Activated CD4-positive, alpha-beta T cell treated with anti-CD3 and anti-CD28 coated beads, Interleukin-2, amount 10 ng/mL, durations not matched to agents 7 days and 5 days (primary cell): ENCODE measurements at regions not wholly inside any gene's neighbourhood (a gene's known extent, or its start where the extent isn't known, plus 50 kb on each side); places are given as distances from the start of the nearest gene placed in this dataset.

ENCODE experiments used
- CTCF ChIA-PET: fragments of 350-600 bp; sonication (Branson Sonifier 250); formaldehyde crosslinking; loops from one replicate; lab custom pipeline; 2021; ENCODE audit warnings: antibody characterized with exemption; lab: Charles Lee
- POLR2A ChIA-PET: fragments of 350-600 bp; sonication (Branson Sonifier 250); formaldehyde crosslinking; loops from one replicate; lab custom pipeline; 2021; ENCODE audit warnings: antibody characterized with exemption; lab: Charles Lee
- DNase-seq: peaks from one replicate; pipeline ENCODE4 v3.0.0-alpha.2; 2020
- H3K27ac Mint-ChIP-seq: one replicate; pipeline ENCODE4 v1.8.0; 2021; ENCODE audit warnings: mild to moderate bottlenecking, moderate library complexity, mixed read lengths
- H3K27me3 Mint-ChIP-seq: one replicate; pipeline ENCODE4 v1.8.0; 2021; ENCODE audit warnings: mixed read lengths
- H3K36me3 Mint-ChIP-seq: one replicate; pipeline ENCODE4 v1.8.0; 2021; ENCODE audit warnings: low read depth, mixed read lengths
- H3K4me1 Mint-ChIP-seq: one replicate; pipeline ENCODE4 v1.8.0; 2021; ENCODE audit warnings: mixed read lengths
- H3K4me3 Mint-ChIP-seq: one replicate; pipeline ENCODE4 v1.8.0; 2021; ENCODE audit warnings: mild to moderate bottlenecking, moderate library complexity, mixed read lengths
- H3K9me3 Mint-ChIP-seq: one replicate; pipeline ENCODE4 v1.8.0; 2021; ENCODE audit warnings: mixed read lengths

DNA sequence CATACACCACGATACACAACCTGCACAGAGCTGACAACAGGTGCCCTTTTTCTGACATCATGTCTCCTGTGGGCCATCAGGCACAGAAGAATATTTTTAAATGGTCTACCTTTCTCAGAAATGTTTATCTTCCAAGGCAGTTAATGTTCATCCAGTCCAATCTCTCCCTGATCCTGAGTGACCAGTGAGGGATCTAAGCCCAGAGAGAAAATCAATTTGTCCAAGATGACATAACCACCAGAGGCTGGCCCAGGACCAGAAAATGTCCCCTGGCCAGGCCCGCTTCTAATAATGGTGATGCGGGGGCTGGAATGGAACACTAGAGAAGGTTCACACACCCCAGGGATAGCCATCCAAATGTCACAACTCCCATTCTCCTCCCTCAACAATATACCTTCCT is 357.9 kb upstream of the KIF2A start:
- POLR2A ChIA-PET, result no interaction called here
- Mint-ChIP-seq H3K36me3 (no peaks in the 10 kb centered on the region), H3K27me3 (no peaks in the 10 kb centered on the region), H3K4me3 (no peak overlapping the region), H3K27ac (no peak overlapping the region), H3K4me1 (no peaks in the 10 kb centered on the region), H3K9me3 (no peaks in the 10 kb centered on the region)
- CTCF ChIA-PET, result no interaction called here
- no peak for DNase-seq

DNA sequence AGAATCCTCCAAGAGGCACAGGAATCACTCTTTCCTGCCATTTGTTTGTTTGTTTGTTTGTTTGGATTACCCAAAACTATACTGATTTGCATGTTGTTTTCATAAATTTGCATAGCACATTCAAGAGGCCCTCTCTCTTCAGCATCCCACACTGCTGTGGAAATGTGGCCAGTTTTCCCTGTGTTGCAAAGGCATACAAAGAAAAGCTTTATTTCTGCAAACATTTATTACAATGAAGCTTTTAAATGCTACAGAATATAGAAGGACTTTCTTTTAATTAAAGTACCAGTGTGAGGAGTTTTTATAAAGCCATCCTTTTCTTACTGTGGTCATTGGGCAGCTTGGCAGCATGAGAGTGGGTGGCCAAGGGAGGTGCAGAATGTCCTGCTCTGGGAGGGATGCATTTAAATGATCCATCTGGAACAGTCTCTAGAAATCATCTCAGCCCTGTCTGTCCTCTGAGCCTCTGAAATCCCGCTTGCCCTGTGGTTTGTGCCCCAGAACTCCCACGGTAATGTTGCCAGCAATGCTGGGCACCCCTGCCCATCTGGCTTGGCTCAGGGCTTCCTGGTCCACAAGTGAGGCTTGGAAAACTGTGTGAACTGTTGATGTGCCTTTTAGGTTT is 356.8 kb upstream of the KIF2A start:
- Mint-ChIP-seq H3K36me3 (no peaks in the 10 kb centered on the region), H3K9me3 (no peaks in the 10 kb centered on the region), H3K4me1 (no peaks in the 10 kb centered on the region), H3K27ac (no peak overlapping the region), H3K27me3 (no peaks in the 10 kb centered on the region), H3K4me3 (no peak overlapping the region)
- ChIA-PET POLR2A (no interaction called here), CTCF (no interaction called here)
- DNase-seq, result no peak

DNA sequence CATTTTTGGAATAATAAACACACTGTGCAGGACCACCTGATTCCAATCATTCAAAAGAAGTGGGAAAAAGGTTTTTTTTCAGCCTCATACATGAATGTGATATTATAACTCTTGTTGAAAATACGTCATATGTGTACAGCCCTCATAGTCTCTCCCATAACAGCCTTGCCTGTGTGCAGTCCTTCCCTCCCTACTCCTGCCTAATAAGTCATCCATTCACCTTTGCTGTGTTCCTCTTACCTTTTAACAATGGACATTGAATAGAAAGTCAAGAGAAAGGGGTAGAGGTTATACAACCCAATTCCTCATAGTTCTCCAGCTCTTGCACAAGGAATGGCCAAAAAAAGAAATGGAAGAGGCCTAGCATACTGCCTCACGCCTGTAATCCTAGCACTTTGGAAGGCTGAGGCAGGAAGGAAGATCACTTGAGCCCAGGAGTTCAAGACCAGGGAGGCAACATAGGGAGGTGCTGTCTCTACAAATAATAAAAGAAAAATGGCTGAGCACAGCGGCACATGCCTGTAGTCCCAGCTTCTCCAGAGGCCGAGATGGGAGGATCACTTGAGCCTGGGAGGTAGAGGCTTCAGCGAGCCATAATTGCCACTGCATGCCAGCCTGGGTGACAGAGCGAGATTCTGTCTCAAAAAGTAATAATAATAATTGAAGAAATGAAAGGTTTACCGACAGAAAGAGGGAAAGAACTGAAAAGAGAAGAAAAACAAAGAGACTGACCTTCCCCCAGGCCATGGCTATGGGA is 356.1 kb upstream of the KIF2A start:
- Mint-ChIP-seq H3K4me1 (no peaks in the 10 kb centered on the region), H3K36me3 (no peaks in the 10 kb centered on the region), H3K9me3 (no peaks in the 10 kb centered on the region), H3K4me3 (no peak overlapping the region), H3K27ac (no peak overlapping the region), H3K27me3 (no peaks in the 10 kb centered on the region)
- ChIA-PET CTCF (no interaction called here), POLR2A (no interaction called here)
- no peak for DNase-seq

DNA sequence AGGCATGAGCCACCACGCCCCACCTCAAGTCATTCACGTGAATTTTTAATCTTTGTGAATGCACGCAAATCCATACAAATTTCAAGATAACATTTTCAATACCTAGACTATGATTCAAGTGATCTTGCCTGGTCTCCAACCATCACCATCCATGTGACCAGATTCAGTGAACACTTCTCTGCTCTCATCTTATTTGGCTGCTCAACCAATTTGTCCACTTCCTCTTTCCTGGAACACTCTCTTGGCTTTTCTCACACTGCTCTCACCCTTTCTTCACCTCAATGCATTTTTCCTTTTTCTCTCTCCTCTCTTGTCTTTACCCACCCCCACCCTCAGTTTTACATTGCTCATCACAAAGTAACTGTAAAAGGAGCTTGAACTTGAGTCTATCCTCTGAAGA is 354.7 kb upstream of the KIF2A start:
- ChIA-PET CTCF (interaction anchor here (0.6 kb wide), 1 partner anchor 703 kb away, joined by 3 read pairs; no protein-coding TSS in a partner anchor), POLR2A (no interaction called here)
- H3K9me3 Mint-ChIP-seq, result no peaks in the 10 kb centered on the region
- DNase-seq, result no peak
- no peaks in the 10 kb centered on the region for H3K36me3 Mint-ChIP-seq
- no peak overlapping the region for H3K4me3 Mint-ChIP-seq
- H3K27ac Mint-ChIP-seq, result no peak overlapping the region
- H3K27me3 Mint-ChIP-seq, result no peaks in the 10 kb centered on the region
- H3K4me1 Mint-ChIP-seq, result no peaks in the 10 kb centered on the region

- H3K4me1 Mint-ChIP-seq, result no peaks in the 10 kb centered on the region
- no peak overlapping the region for H3K27ac Mint-ChIP-seq
- ChIA-PET POLR2A (interaction anchor here (0.6 kb wide), 1 partner anchor 691 kb away, joined by 4 read pairs; no protein-coding TSS in a partner anchor), CTCF (no interaction called here)
- H3K36me3 Mint-ChIP-seq, result no peaks in the 10 kb centered on the region
- H3K4me3 Mint-ChIP-seq, result no peak overlapping the region
- no peak for DNase-seq
- no peaks in the 10 kb centered on the region for H3K27me3 Mint-ChIP-seq
- no peaks in the 10 kb centered on the region for H3K9me3 Mint-ChIP-seq
These were observed 352.1 kb upstream of the KIF2A start for GRCh38 chr5:61953913-61954312.

- no peaks in the 10 kb centered on the region for H3K4me1 Mint-ChIP-seq
- DNase-seq, result no peak
- ChIA-PET CTCF (no interaction called here), POLR2A (no interaction called here)
- no peak overlapping the region for H3K27ac Mint-ChIP-seq
- H3K9me3 Mint-ChIP-seq, result no peaks in the 10 kb centered on the region
- no peaks in the 10 kb centered on the region for H3K36me3 Mint-ChIP-seq
- peaks cover 8% of the 10 kb centered on the region for H3K27me3 Mint-ChIP-seq
- no peak overlapping the region for H3K4me3 Mint-ChIP-seq
These were observed 341.8 kb upstream of the KIF2A start for GRCh38 chr5:61964201-61964600.

DNA sequence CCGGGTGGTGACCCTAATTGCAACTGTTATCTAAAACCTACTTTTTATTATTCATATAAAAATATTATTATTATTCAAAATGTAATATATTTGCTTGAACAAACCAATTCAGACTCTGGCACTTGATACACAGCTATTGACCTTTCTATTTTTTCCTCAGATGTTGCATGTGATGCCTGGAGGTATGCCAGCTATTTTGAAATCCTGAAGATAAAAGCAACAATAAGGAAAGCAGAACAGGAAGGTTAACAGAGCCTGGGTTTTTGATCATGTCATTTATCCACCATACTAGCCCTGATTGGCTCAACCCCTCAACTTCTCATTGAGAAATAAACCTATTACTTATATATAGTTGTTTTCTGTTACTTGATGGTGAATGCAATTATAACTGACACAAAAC is 340.9 kb upstream of the KIF2A start:
- ChIA-PET POLR2A (interaction anchor here (0.7 kb wide), 1 partner anchor 127 kb away, joined by 3 read pairs; no protein-coding TSS in a partner anchor), CTCF (no interaction called here)
- DNase-seq, result no peak
- H3K9me3 Mint-ChIP-seq, result no peaks in the 10 kb centered on the region
- H3K4me1 Mint-ChIP-seq, result no peaks in the 10 kb centered on the region
- H3K36me3 Mint-ChIP-seq, result no peaks in the 10 kb centered on the region
- no peak overlapping the region for H3K27ac Mint-ChIP-seq
- no peak overlapping the region for H3K4me3 Mint-ChIP-seq
- peaks cover 8% of the 10 kb centered on the region for H3K27me3 Mint-ChIP-seq

GRCh38 chr5:61965490-61965889 is 340.5 kb upstream of the KIF2A start:
- H3K9me3 Mint-ChIP-seq, result no peaks in the 10 kb centered on the region
- POLR2A ChIA-PET, result interaction anchor here (0.7 kb wide), 1 partner anchor 128 kb away, joined by 3 read pairs; no protein-coding TSS in a partner anchor
- H3K27ac Mint-ChIP-seq, result no peak overlapping the region
- CTCF ChIA-PET, result no interaction called here
- DNase-seq, result no peak
- no peak overlapping the region for H3K4me3 Mint-ChIP-seq
- no peaks in the 10 kb centered on the region for H3K4me1 Mint-ChIP-seq
- H3K36me3 Mint-ChIP-seq, result no peaks in the 10 kb centered on the region
- peaks cover 8% of the 10 kb centered on the region for H3K27me3 Mint-ChIP-seq

- no peak for DNase-seq
- Mint-ChIP-seq H3K9me3 (no peaks in the 10 kb centered on the region), H3K27ac (no peak overlapping the region), H3K27me3 (peaks cover 8% of the 10 kb centered on the region), H3K4me1 (no peaks in the 10 kb centered on the region), H3K36me3 (no peaks in the 10 kb centered on the region), H3K4me3 (no peak overlapping the region)
- ChIA-PET POLR2A (no interaction called here), CTCF (no interaction called here)
These were observed 339.6 kb upstream of the KIF2A start for GRCh38 chr5:61966296-61966955.

DNA sequence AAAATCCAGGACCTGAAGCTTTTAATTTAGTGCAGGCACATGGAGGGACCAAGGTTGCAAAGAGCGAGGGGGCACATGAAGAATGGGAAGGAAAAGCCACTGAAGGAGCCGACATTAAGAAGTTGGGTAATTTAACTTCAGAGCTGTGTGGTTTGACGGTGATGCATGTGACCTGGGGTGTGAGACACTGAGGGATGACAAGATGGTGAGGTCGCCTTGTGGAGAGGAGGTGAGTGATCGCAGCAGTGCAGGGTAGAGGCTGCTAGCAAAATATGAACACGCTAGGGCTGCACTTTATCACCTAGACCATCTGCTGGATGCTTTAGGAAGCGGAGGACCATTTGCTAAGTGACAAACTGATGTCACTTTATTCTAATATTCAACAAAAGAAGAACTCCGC is 339.0 kb upstream of the KIF2A start:
- Mint-ChIP-seq H3K9me3 (no peaks in the 10 kb centered on the region), H3K27ac (no peak overlapping the region), H3K4me1 (no peaks in the 10 kb centered on the region), H3K27me3 (peaks cover 8% of the 10 kb centered on the region), H3K36me3 (no peaks in the 10 kb centered on the region), H3K4me3 (no peak overlapping the region)
- DNase-seq, result no peak
- CTCF ChIA-PET, result no interaction called here
- POLR2A ChIA-PET, result no interaction called here

- H3K27me3 Mint-ChIP-seq, result peaks cover 8% of the 10 kb centered on the region
- H3K4me1 Mint-ChIP-seq, result no peaks in the 10 kb centered on the region
- no peak for DNase-seq
- H3K9me3 Mint-ChIP-seq, result no peaks in the 10 kb centered on the region
- CTCF ChIA-PET, result no interaction called here
- H3K4me3 Mint-ChIP-seq, result no peak overlapping the region
- POLR2A ChIA-PET, result no interaction called here
- no peaks in the 10 kb centered on the region for H3K36me3 Mint-ChIP-seq
- no peak overlapping the region for H3K27ac Mint-ChIP-seq
These were observed 338.3 kb upstream of the KIF2A start for GRCh38 chr5:61967681-61968080.

DNA sequence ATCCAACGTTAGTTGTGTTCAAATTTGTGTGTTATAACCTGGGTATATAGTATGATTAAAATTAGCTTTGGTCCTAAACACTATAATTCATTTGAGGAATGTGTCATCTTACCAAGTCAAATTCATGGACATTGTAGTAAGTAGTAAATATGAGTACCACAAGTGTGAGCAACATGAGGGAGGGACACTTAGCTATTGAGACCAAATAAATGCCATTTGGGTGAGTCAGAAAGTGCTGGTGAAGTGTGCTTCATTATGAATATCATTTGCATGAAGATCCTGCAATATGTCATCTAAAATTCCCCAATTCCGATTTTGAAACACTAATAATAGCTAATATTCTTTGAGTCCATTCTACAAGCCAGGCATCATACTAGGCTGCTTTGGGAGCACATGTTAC is 336.7 kb upstream of the KIF2A start:
- Mint-ChIP-seq H3K27me3 (peaks cover 8% of the 10 kb centered on the region), H3K36me3 (no peaks in the 10 kb centered on the region), H3K4me1 (no peaks in the 10 kb centered on the region), H3K9me3 (no peaks in the 10 kb centered on the region), H3K4me3 (no peak overlapping the region), H3K27ac (no peak overlapping the region)
- ChIA-PET POLR2A (no interaction called here), CTCF (no interaction called here)
- no peak for DNase-seq

- Mint-ChIP-seq H3K27me3 (peaks cover 8% of the 10 kb centered on the region), H3K4me3 (no peak overlapping the region), H3K4me1 (no peaks in the 10 kb centered on the region), H3K9me3 (no peaks in the 10 kb centered on the region), H3K27ac (no peak overlapping the region), H3K36me3 (no peaks in the 10 kb centered on the region)
- ChIA-PET CTCF (no interaction called here), POLR2A (no interaction called here)
- no peak for DNase-seq
These were observed 336.3 kb upstream of the KIF2A start for GRCh38 chr5:61969755-61970154.
